ENCODE measurements at regions not wholly inside any gene's neighbourhood (a gene's known extent, or its start where the extent isn't known, plus 50 kb on each side); places are given as distances from the start of the nearest gene placed in this dataset.

DNA sequence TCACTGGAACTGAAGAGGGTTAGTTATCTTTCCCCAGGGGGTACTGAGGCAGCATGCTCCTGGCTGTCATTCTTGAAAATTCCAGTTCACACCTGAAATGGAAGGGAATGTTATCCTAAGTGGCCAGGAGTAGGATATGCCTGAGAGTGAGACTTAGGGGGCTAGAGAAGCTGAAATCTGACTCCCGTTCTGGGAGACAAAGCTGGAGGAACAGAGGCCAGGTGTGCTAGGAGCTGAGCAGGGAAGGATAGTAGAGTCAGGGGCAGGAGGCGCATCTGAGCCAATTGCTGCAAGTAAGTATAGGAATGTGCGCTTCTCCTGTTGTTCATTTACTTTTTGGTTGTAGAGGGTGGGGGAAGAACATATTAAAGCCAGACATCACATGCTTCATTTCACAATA is 58.1 kb upstream of the KIAA1217 start:
- TF ChIP-seq, protein P1, sequence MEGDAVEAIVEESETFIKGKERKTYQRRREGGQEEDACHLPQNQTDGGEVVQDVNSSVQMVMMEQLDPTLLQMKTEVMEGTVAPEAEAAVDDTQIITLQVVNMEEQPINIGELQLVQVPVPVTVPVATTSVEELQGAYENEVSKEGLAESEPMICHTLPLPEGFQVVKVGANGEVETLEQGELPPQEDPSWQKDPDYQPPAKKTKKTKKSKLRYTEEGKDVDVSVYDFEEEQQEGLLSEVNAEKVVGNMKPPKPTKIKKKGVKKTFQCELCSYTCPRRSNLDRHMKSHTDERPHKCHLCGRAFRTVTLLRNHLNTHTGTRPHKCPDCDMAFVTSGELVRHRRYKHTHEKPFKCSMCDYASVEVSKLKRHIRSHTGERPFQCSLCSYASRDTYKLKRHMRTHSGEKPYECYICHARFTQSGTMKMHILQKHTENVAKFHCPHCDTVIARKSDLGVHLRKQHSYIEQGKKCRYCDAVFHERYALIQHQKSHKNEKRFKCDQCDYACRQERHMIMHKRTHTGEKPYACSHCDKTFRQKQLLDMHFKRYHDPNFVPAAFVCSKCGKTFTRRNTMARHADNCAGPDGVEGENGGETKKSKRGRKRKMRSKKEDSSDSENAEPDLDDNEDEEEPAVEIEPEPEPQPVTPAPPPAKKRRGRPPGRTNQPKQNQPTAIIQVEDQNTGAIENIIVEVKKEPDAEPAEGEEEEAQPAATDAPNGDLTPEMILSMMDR (IDR thresholded peaks at IDR 0.05; ENCODE audit: insufficient read depth, low read depth, low read length): no peak
- no peak for TF ChIP-seq EZH2 (IDR thresholded peaks at IDR 0.05; ENCODE audit: insufficient read depth, low read length)

Measured in astrocyte (in vitro differentiated cells and primary cell).